Keratinocyte (primary cell): ENCODE measurements at regions not wholly inside any gene's neighbourhood (a gene's known extent, or its start where the extent isn't known, plus 50 kb on each side); places are given as distances from the start of the nearest gene placed in this dataset.

ENCODE experiments used
- DNase-seq: peaks from one replicate; pipeline ENCODE4 v3.0.0-alpha.2; 2011; ENCODE audit warnings: low read depth, missing footprints, low spot score
- FAIRE-seq: peaks from 2 replicates; lab custom pipeline; 2011; peaks lifted over from hg19 to GRCh38; lab: Jason Lieb, UNC
- H2AFZ ChIP-seq: 2 replicates; pipeline ENCODE4 v1.6.0; 2012; ENCODE audit warnings: low read length, control low read depth, inconsistent platforms; ENCODE audit not compliant: control insufficient read depth
- H3K27ac ChIP-seq: 2 replicates; pipeline ENCODE4 v1.5.1; 2011; ENCODE audit warnings: low read length; ENCODE audit not compliant: control insufficient read depth, insufficient read depth
- H3K27me3 ChIP-seq: 3 replicates; pipeline ENCODE4 v1.6.0; 2011; ENCODE audit warnings: low read length; ENCODE audit not compliant: control insufficient read depth, insufficient read depth; ENCODE audit errors: extremely low read depth
- H3K36me3 ChIP-seq, 2 experiments: 2 replicates in 1 of 2; 3 replicates in 1 of 2; pipeline ENCODE4 v1.5.1; 2011; ENCODE audit warnings: low read length in 2 of 2, mild to moderate bottlenecking in 1 of 2; ENCODE audit not compliant: control insufficient read depth in 2 of 2, insufficient read depth in 2 of 2; ENCODE audit errors: extremely low read depth in 1 of 2
- H3K4me1 ChIP-seq: 3 replicates; pipeline ENCODE4 v1.5.1; 2011; ENCODE audit warnings: low read length; ENCODE audit not compliant: control insufficient read depth, insufficient read depth; ENCODE audit errors: extremely low read depth
- H3K4me2 ChIP-seq: 3 replicates; pipeline ENCODE4 v1.6.0; 2011; ENCODE audit warnings: low read depth, low read length; ENCODE audit not compliant: control insufficient read depth, insufficient read depth; ENCODE audit errors: extremely low read depth
- H3K4me3 ChIP-seq, 3 experiments: fragments of 200-600 bp in 1 of 3; sonication (generic) in 1 of 3; 2 replicates in 2 of 3; 3 replicates in 1 of 3; pipeline ENCODE4 v1.5.1; 2011 to 2016; ENCODE audit warnings: low read length in 3 of 3, mild to moderate bottlenecking in 3 of 3, control low read depth in 2 of 3, inconsistent platforms in 1 of 3, low read depth in 1 of 3, mixed read lengths in 1 of 3, mixed run types in 1 of 3, moderate library complexity in 1 of 3; ENCODE audit not compliant: control insufficient read depth in 2 of 3, insufficient read depth in 2 of 3; ENCODE audit errors: extremely low read depth in 1 of 3
- H3K79me2 ChIP-seq: 2 replicates; pipeline ENCODE4 v1.6.0; 2012; ENCODE audit warnings: low read length; ENCODE audit not compliant: control insufficient read depth, insufficient read depth
- H3K9ac ChIP-seq: 3 replicates; pipeline ENCODE4 v1.6.0; 2011; ENCODE audit warnings: low read length; ENCODE audit not compliant: control insufficient read depth, insufficient read depth; ENCODE audit errors: extremely low read depth
- H3K9me1 ChIP-seq: 3 replicates; pipeline ENCODE4 v1.6.0; 2011; ENCODE audit warnings: low read length; ENCODE audit not compliant: control insufficient read depth, insufficient read depth; ENCODE audit errors: extremely low read depth
- H3K9me3 ChIP-seq: 2 replicates; pipeline ENCODE4 v1.5.1; 2012; ENCODE audit warnings: low read depth, low read length; ENCODE audit not compliant: control insufficient read depth
- H4K20me1 ChIP-seq: 3 replicates; pipeline ENCODE4 v1.6.0; 2011; ENCODE audit warnings: low read length; ENCODE audit not compliant: control insufficient read depth, insufficient read depth; ENCODE audit errors: extremely low read depth
- EZH2 ChIP-seq: IDR thresholded peaks from one replicate; pipeline ENCODE4 v1.6.1; 2012; ENCODE audit warnings: inconsistent platforms, mild to moderate bottlenecking, low read length, moderate library complexity
- dilution Hi-C: fragments of 300-500 bp; cut with MboI; formaldehyde crosslinking; loops from one replicate; pipeline ENCODE4 v1.7.0; 2020; ENCODE audit warnings: low sequenced_read_pairs; ENCODE audit not compliant: extremely low pct_ligation_motif_present
- TF ChIP-seq, protein P1 (sequence below), 3 experiments: IDR thresholded peaks in 1 of 3; conservative IDR thresholded peaks in 1 of 3; optimal IDR thresholded peaks in 1 of 3; 2 replicates in 2 of 3; 3 replicates in 1 of 3; pipeline versions ENCODE3 to v1.5.1; 2011; ENCODE audit warnings: low read length in 3 of 3, mild to moderate bottlenecking in 3 of 3, moderate library complexity in 2 of 3, control low read depth in 1 of 3, inconsistent platforms in 1 of 3; ENCODE audit not compliant: insufficient read depth in 2 of 3; ENCODE audit errors: extremely low read depth in 1 of 3

DNA sequence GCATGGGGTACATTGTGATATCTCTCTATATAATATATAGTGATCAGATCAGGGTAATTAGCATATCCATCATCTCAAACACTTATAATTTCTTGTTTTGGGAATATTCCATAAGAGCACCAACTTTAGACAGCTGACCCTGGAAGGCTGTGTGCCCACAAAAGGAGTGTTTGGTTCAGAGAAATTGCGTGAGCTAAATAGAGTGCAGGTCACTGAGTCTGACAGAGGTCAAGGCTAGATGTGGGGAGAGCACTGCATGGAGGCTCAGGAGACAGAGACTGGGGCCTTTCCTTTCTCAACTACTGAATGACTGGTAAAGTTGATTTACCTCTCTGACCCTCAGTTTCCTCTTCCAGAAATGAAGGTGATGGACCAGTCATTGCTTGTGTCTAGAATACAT is 114.9 kb upstream of the ADGRF1 start:
- no peak overlapping the region for H2AFZ ChIP-seq
- DNase-seq (no peak), FAIRE-seq (no peak)
- no peaks in the 10 kb centered on the region for H4K20me1 ChIP-seq
- H3K9me1 ChIP-seq = no peaks in the 10 kb centered on the region
- dilution Hi-C loops = no loop called here
- H3K4me1 ChIP-seq = peaks cover 14% of the 10 kb centered on the region
- no peak overlapping the region for H3K4me2 ChIP-seq
- no peak overlapping the region for H3K4me3 ChIP-seq
- no peaks in the 10 kb centered on the region for H3K79me2 ChIP-seq
- no peaks in the 10 kb centered on the region for H3K27me3 ChIP-seq
- no peak overlapping the region for H3K9ac ChIP-seq
- no peaks in the 10 kb centered on the region for H3K9me3 ChIP-seq
- no peak overlapping the region for H3K27ac ChIP-seq
- H3K36me3 ChIP-seq = no peaks in the 10 kb centered on the region
- TF ChIP-seq, protein P1, sequence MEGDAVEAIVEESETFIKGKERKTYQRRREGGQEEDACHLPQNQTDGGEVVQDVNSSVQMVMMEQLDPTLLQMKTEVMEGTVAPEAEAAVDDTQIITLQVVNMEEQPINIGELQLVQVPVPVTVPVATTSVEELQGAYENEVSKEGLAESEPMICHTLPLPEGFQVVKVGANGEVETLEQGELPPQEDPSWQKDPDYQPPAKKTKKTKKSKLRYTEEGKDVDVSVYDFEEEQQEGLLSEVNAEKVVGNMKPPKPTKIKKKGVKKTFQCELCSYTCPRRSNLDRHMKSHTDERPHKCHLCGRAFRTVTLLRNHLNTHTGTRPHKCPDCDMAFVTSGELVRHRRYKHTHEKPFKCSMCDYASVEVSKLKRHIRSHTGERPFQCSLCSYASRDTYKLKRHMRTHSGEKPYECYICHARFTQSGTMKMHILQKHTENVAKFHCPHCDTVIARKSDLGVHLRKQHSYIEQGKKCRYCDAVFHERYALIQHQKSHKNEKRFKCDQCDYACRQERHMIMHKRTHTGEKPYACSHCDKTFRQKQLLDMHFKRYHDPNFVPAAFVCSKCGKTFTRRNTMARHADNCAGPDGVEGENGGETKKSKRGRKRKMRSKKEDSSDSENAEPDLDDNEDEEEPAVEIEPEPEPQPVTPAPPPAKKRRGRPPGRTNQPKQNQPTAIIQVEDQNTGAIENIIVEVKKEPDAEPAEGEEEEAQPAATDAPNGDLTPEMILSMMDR (optimal IDR thresholded peaks at IDR 0.05 in 1 of 3, IDR thresholded peaks at IDR 0.05 in 1 of 3, conservative IDR thresholded peaks at IDR 0.05 in 1 of 3; ENCODE audit: extremely low read depth in 1 of 3, insufficient read depth in 2 of 3, low read length in 3 of 3) = no peak
- TF ChIP-seq EZH2 = no peak

DNA sequence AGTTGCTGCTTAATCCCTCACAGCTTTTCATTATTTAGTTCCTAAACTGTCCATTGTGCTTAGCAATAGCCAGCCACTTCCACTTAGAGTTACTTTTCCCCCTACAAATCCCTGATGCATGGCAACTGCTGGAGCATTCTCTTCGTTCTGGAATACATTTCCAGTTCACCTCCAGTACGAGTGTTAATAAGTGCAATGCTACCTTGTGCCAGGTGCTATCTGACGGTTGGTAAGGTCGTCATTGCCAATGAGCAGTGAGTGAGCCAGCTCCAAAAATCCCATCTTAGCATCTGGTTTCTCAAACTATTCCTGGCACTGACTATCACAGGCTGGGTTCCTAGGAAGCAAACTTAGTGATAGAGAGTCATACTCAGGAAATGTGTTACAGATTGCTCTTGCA is 114.1 kb upstream of the ADGRF1 start:
- Histone ChIP-seq H3K9ac (no peak overlapping the region), H3K4me2 (no peak overlapping the region), H3K4me1 (peaks cover 7% of the 10 kb centered on the region), H3K9me1 (no peaks in the 10 kb centered on the region), H3K27me3 (no peaks in the 10 kb centered on the region), H3K79me2 (no peaks in the 10 kb centered on the region), H3K27ac (no peak overlapping the region), H4K20me1 (no peaks in the 10 kb centered on the region), H2AFZ (no peak overlapping the region), H3K9me3 (no peaks in the 10 kb centered on the region), H3K36me3 (no peaks in the 10 kb centered on the region), H3K4me3 (no peak overlapping the region)
- dilution Hi-C loops = no loop called here
- no peak for TF ChIP-seq EZH2
- TF ChIP-seq, protein P1 (optimal IDR thresholded peaks at IDR 0.05 in 1 of 3, IDR thresholded peaks at IDR 0.05 in 1 of 3, conservative IDR thresholded peaks at IDR 0.05 in 1 of 3; ENCODE audit: extremely low read depth in 1 of 3, insufficient read depth in 2 of 3, low read length in 3 of 3) = no peak
- FAIRE-seq = no peak
- DNase-seq = no peak
